ENCODE measurements at regions not wholly inside any gene's neighbourhood (a gene's known extent, or its start where the extent isn't known, plus 50 kb on each side); places are given as distances from the start of the nearest gene placed in this dataset.

DNA sequence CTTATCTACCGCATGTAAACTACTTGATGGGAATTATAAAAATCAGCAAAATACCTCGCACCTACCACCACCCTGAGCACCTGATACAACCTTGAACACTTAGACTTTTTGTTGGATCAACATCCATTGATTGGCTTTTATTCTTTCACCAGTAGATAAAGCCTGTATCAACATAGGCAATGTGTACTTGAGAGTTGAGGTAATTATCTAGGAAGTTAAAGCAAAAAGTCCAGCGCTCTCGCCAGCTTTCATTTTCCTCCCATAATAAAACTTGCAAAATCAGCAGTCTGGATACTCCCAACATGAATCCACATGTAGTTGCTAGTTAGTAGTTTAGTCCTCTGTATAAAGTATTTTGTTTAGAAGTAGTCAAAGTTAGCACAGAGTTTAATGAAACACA, 132.0 kb upstream of the PRDM1 start:
- H3K27ac ChIP-seq (ENCODE audit: extremely low read length, insufficient read depth, low read length): no peak overlapping the region
- H3K9me3 ChIP-seq (ENCODE audit: low read length): no peaks in the 10 kb centered on the region
- H3K4me3 ChIP-seq (replicated peaks in 1 of 3; ENCODE audit: insufficient read depth in 1 of 3, low read depth in 2 of 3, low read length in 3 of 3): no peak overlapping the region
- intact Hi-C loops (cut with micrococcal nuclease; ENCODE audit: unreplicated experiment) (no loop called here), in situ Hi-C loops (cut with HindIII; ENCODE audit: extremely low pct_ligation_motif_present, low pct_unique_long_range_greater_than_20kb) (no loop called here)
- ChIA-PET CTCF (ENCODE audit: low intra/inter-chr PET ratio, low total read pairs) (no interaction called here), POLR2A (no interaction called here)
- H2AFZ ChIP-seq (ENCODE audit: low read length): no peak overlapping the region
- no TSS peak for BruUV-seq (replicated peaks)
- no peak for TF ChIP-seq ZNF576 (CRISPR knock-in tag; IDR thresholded peaks at IDR 0.05)
- TF ChIP-seq ZSCAN30 (CRISPR knock-in tag; IDR thresholded peaks at IDR 0.05): no peak
- no peak for TF ChIP-seq CEBPG (CRISPR knock-in tag; IDR thresholded peaks at IDR 0.05)
- TF ChIP-seq ZSCAN25 (CRISPR knock-in tag; IDR thresholded peaks at IDR 0.05): no peak
- no peak for TF ChIP-seq KAT7 (CRISPR knock-in tag; IDR thresholded peaks at IDR 0.05; ENCODE audit: borderline replicate concordance)
- H3K4me2 ChIP-seq (ENCODE audit: low read depth, low read length): no peak overlapping the region
- WGBS (ENCODE audit: low lambda C conversion rate): 56% methylated on average over 4 of the region's 4 CpGs
- H3K36me3 ChIP-seq (replicated peaks in 1 of 2; ENCODE audit: control insufficient read depth in 1 of 2, insufficient read depth in 2 of 2, low read length in 2 of 2): no peaks in the 10 kb centered on the region
- no peaks in the 10 kb centered on the region for H3K79me2 ChIP-seq (ENCODE audit: insufficient read depth, low read length)
- no peaks in the 10 kb centered on the region for H3K4me1 ChIP-seq (ENCODE audit: insufficient read depth, low read length)
- no peak for DNase-seq (ENCODE audit: low spot score)
- no peak overlapping the region for H3K9ac ChIP-seq (ENCODE audit: insufficient read depth, low read depth, low read length)
- FAIRE-seq: no peak
- H3K27me3 ChIP-seq (ENCODE audit: control insufficient read depth in 1 of 2, insufficient read depth in 2 of 2, low read length in 2 of 2): no peaks in the 10 kb centered on the region; a peak in 2 of 5 replicates
- H4K20me1 ChIP-seq (ENCODE audit: insufficient read depth, low read length): no peaks in the 10 kb centered on the region
- no peak for ATAC-seq

DNA sequence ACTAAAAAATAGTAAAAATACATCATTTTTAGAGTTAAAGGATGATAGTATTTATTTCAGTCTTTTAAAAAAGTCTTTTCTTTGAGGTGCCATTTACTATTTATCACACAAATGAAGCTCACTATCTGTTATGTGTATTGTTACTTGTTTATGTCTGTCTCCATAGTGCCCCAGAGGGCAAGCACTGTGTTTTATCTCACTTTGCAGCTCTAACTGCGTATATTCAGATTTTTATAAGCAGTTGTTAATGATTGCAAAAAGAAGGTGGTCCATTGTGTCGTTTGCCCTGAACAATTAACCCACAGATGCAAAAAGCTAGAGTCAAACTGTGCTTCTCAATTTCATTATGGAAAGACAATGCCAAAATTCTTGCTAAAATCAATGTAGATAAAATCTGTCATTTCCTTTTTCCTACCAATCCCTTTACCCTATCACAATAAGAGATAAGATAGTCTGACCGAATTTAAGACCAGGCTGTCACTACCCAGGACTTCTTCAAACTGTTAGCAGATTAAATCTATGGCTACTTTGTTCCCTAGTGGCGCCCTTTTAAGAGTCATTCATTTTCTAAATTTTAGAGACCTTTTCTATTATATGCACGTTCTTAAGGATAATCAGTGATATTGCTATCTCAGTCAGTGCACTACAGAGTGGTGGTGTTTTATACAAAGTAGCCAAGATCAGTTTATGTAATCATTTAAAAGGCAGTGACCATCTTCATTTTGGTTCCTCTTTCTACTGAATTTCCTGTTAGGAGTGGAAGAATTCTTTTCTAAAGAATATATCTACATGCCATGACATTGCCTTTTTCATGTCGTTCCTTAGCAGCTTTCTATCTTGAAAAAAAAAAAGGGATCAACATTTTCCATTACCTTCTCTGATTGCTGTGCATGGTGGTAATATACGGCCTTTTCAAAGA, 133.1 kb upstream of the PRDM1 start:
- POLR2A ChIA-PET: no interaction called here
- Histone ChIP-seq H3K27me3 (ENCODE audit: control insufficient read depth in 1 of 2, insufficient read depth in 2 of 2, low read length in 2 of 2) (no peaks in the 10 kb centered on the region; a peak in 2 of 5 replicates), H3K9me3 (ENCODE audit: low read length) (no peaks in the 10 kb centered on the region), H3K36me3 (replicated peaks in 1 of 2; ENCODE audit: control insufficient read depth in 1 of 2, insufficient read depth in 2 of 2, low read length in 2 of 2) (no peaks in the 10 kb centered on the region), H3K4me1 (ENCODE audit: insufficient read depth, low read length) (no peaks in the 10 kb centered on the region), H3K79me2 (ENCODE audit: insufficient read depth, low read length) (no peaks in the 10 kb centered on the region), H3K9ac (ENCODE audit: insufficient read depth, low read depth, low read length) (no peak overlapping the region), H3K27ac (ENCODE audit: extremely low read length, insufficient read depth, low read length) (no peak overlapping the region), H3K4me2 (ENCODE audit: low read depth, low read length) (no peak overlapping the region), H4K20me1 (ENCODE audit: insufficient read depth, low read length) (no peaks in the 10 kb centered on the region), H3K4me3 (replicated peaks in 1 of 3; ENCODE audit: insufficient read depth in 1 of 3, low read depth in 2 of 3, low read length in 3 of 3) (no peak overlapping the region), H2AFZ (ENCODE audit: low read length) (no peak overlapping the region)
- 6% methylated on average over 7 of the region's 7 CpGs for WGBS (ENCODE audit: low lambda C conversion rate)
- CTCF ChIA-PET (ENCODE audit: low intra/inter-chr PET ratio, low total read pairs): no interaction called here
- FAIRE-seq: no peak
- intact Hi-C loops (cut with micrococcal nuclease; ENCODE audit: unreplicated experiment) (no loop called here), in situ Hi-C loops (cut with HindIII; ENCODE audit: extremely low pct_ligation_motif_present, low pct_unique_long_range_greater_than_20kb) (no loop called here)
- no peak for ATAC-seq
- BruUV-seq (replicated peaks): no TSS peak
- no peak for DNase-seq (ENCODE audit: low spot score)
- TF ChIP-seq ZKSCAN8 (CRISPR knock-in tag; IDR thresholded peaks at IDR 0.05; ENCODE audit: borderline replicate concordance) (no peak), ZBTB2 (CRISPR knock-in tag; IDR thresholded peaks at IDR 0.05; ENCODE audit: low read depth) (no peak), CBX5 (CRISPR knock-in tag; IDR thresholded peaks at IDR 0.05; ENCODE audit: borderline replicate concordance) (no peak), ATF5 (CRISPR knock-in tag; IDR thresholded peaks at IDR 0.05; ENCODE audit: low read depth) (no peak), E2F1 (CRISPR knock-in tag; IDR thresholded peaks at IDR 0.05) (no peak), SKI (IDR thresholded peaks at IDR 0.05; ENCODE audit: partially characterized antibody) (no peak), SNAPC2 (CRISPR knock-in tag; IDR thresholded peaks at IDR 0.05) (no peak), XBP1 (CRISPR knock-in tag; IDR thresholded peaks at IDR 0.05) (no peak)
- TF ChIP-seq, protein P1, sequence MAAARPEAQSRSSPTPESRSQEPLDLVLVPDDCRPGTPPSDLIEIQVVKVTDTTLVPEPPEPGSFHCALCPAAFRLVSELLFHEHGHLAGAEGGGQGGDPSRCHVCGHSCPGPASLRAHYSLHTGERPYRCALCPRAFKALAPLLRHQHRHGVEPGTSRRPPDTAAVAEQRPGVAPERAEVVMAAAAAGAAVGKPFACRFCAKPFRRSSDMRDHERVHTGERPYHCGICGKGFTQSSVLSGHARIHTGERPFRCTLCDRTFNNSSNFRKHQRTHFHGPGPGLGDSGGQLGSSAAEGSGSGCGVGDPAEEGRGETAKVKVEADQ (CRISPR knock-in tag; IDR thresholded peaks at IDR 0.05; ENCODE audit: borderline replicate concordance): no peak
